GM10248 (cell line): ENCODE measurements at regions not wholly inside any gene's neighbourhood (a gene's known extent, or its start where the extent isn't known, plus 50 kb on each side); places are given as distances from the start of the nearest gene placed in this dataset.
"Not testable (repeated sequence)": the region's sequence is repeated elsewhere in the genome, so short reads cannot be mapped to it uniquely, and the experiment has no call there.

Experiments used
- CTCF ChIA-PET: fragments of 300-600 bp; sonication (Branson Sonifier 250); formaldehyde crosslinking; extraction: SDS; loops from one replicate; lab custom pipeline; 2021; ENCODE audit warnings: antibody characterized with exemption; lab: Yijun Ruan, JAX
- POLR2A ChIA-PET: fragments of 350-650 bp; sonication (Branson Sonifier 250); formaldehyde crosslinking; extraction: SDS; loops from one replicate; lab custom pipeline; 2020; ENCODE audit warnings: antibody characterized with exemption; lab: Yijun Ruan, JAX
- DNase-seq: peaks from one replicate; pipeline ENCODE4 v3.0.0; 2012; ENCODE audit errors: extremely low spot score
- CTCF ChIP-seq: IDR thresholded peaks from 2 replicates; pipeline ENCODE4 v1.5.1; 2012; ENCODE audit warnings: mild to moderate bottlenecking, low read depth; ENCODE audit errors: extremely low read depth, missing control alignments, control extremely low read depth

GRCh38 chr4:71214578-71214977 is 124.2 kb upstream of the SLC4A4 start:
- ChIA-PET CTCF (no interaction called here), POLR2A (no interaction called here)
- no peak for DNase-seq
- no peak for TF ChIP-seq CTCF

- no peak for DNase-seq
- TF ChIP-seq CTCF = no peak
- ChIA-PET POLR2A (no interaction called here), CTCF (interaction anchor here (0.9 to 3.4 kb wide), 5 partner anchors 9 to 32 kb away, joined by 3 to 12 read pairs (median 7); no protein-coding TSS in a partner anchor)
Observed at GRCh38 chr4:71216316-71216959, 122.4 kb upstream of the SLC4A4 start.

- POLR2A ChIA-PET = no interaction called here
- CTCF ChIA-PET = interaction anchor here (1.7 to 3.4 kb wide), 3 partner anchors 10 to 34 kb away, joined by 7 to 12 read pairs (median 12); no protein-coding TSS in a partner anchor
- DNase-seq = no peak
- TF ChIP-seq CTCF = no peak
Observed at GRCh38 chr4:71217688-71218087, 121.1 kb upstream of the SLC4A4 start.

- DNase-seq, POLR2A ChIA-PET: not testable (repeated sequence)
- CTCF ChIA-PET = interaction anchor here (1.2 to 2.1 kb wide), 2 partner anchors 9 to 50 kb away, joined by 3 to 18 read pairs; no protein-coding TSS in a partner anchor
Observed at GRCh38 chr4:71220848-71221247, 118.0 kb upstream of the SLC4A4 start.

- ChIA-PET POLR2A (no interaction called here), CTCF (interaction anchor here (1.2 to 2.1 kb wide), 2 partner anchors 8 to 49 kb away, joined by 3 to 18 read pairs; no protein-coding TSS in a partner anchor)
- DNase-seq = no peak
- TF ChIP-seq CTCF = no peak
Observed at GRCh38 chr4:71221510-71222466, 117.0 kb upstream of the SLC4A4 start.

GRCh38 chr4:71222661-71223060 is 116.2 kb upstream of the SLC4A4 start:
- ChIA-PET CTCF (no interaction called here), POLR2A (no interaction called here)
- no peak for TF ChIP-seq CTCF
- no peak for DNase-seq
